Stimulated activated CD4-positive, alpha-beta T cell treated with anti-CD3 and anti-CD28 coated beads, Interleukin-15, amount 100 ng/mL, for 1 hour (primary cell): ENCODE measurements at regions not wholly inside any gene's neighbourhood (a gene's known extent, or its start where the extent isn't known, plus 50 kb on each side); places are given as distances from the start of the nearest gene placed in this dataset.

Experiments used
- DNase-seq, 2 donors: peaks; one replicate each; pipeline ENCODE4 v3.0.0-alpha.2; 2020; ENCODE audit warnings: low read depth in 1 of 2, low spot score in 1 of 2

DNA sequence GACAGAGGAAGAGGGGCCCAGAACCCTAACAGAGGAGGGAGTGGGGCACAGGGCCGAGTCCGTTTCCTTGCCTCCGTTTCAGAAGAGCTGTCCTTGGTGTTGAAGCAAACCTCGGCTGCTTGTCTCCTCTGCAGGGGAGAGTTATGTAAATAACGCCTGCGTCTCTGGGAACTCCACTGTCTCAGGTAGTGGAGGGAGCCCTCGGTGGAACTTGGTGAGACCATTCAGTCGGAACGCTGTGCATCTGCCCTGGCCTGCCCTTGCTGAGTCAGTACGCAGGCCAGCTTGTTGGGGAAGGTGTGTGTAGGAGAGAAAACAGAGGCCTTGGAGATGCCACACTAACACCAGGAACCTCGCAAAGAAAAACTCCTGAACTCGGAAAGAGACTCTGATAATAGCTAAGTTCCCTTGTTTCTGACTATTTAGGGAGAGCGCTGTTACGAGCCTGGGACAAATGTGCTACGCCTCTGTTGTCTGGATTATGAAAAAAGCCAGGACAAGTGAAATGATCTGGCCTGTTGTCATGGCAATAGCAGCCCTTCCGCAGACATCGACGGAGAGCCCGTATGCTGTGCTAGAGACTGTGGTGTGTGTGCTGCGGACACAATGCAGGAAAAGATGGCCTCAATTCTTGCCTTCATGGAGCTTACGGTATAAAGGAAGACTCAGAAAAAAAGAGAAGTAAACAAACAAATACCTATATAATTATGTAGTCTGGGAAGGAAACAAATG is 94.6 kb upstream of the AKT3 start:
- no peak for DNase-seq

DNA sequence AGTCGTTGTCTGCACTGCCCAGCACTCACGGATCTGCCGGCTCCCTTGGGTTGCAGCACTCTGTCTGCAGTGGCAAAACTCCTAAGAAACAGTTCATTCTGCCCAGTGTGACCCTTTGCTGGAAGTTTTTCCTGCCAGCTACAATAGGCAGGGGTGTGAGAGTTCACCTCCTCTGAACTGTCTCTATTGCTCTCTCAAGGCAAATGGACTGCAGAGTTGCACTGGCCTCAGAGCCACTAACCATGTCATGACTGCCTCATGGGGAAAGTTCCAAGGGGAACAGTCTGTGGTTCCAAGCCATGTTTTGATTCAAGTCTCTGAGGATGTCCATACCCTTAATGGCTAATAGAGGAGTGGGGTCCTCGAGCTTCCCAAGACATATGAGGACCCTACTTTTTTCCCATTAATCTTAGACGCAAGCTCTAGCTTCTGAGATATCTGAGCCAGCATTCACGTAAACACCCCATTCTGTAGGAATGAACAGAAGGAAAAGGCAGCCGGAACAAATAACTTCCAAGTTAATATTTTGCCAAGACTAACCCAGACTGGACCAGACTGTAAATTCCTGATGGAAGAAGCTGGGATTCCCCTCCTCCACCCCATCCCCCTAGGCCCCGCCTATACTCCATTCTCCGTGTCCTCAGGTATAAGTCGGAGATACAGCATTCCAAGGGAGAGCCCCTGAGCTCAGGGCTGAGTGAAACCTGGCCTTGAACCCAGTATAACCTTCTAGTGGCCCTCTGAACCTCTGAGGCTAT is 93.8 kb upstream of the AKT3 start:
- DNase-seq: no peak

DNA sequence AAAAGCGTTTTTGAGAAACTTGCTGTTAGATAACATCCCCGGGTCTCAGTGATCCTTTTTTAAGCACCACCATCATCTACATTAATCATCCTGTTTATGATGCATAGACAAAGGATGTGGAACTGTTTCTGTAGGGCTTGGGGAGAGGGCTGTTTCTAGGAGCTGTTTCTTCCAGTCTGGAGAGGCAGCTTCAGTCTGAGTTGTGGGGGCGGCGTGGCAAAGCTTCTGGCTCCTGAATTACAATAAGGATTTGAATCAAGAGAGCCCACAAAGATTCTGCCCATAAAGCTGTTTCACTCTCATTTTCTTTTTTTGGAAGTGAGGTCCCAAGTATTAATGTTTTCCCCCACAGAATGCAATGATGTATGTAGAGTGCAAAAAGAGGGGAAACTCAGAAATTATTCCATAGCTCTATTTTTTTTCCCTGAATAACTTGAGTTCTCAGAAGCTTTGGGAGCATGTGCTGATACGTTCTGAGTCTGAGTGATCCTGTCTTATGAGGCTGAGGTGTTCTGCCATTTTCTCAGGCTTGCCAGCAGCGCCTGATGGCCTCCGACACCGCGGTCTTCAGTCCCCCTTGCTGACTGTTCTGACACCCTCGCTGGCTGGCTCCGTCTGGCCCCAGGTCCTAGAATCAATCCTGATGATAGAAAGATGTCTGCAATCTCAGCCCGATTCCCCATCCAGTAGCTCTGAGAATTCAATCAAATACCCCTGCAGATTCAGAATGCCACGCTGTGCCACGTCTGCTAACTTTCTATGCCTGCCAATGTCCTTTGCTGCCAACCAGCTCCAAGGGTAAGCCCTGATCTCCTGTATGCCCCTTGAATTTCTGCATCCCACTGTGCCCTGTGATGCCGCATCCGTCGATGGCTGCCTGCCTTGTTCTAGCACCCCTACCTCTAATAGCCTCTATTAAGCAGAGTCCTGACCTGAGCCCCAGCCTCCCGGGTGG is 92.4 kb upstream of the AKT3 start:
- no peak for DNase-seq

DNA sequence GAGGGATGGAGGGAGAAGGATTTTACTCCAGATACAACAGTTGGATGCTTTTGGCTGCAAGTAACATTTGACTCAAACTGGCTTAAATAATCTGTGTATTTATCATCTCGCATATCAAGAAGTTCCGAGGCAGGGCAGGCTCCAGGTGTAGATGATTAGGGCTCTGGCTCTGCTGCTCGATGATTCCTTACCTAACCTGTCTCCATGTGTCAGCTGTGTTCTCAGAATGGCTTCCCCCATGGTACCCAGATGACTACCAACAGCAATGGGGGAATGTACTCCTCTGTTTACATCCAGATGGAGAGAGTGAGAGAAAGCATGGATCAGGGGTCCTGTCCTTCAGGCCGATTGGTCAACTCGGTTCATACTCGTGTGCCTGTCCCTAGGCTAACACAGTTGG is 90.4 kb upstream of the AKT3 start:
- no peak for DNase-seq

DNA sequence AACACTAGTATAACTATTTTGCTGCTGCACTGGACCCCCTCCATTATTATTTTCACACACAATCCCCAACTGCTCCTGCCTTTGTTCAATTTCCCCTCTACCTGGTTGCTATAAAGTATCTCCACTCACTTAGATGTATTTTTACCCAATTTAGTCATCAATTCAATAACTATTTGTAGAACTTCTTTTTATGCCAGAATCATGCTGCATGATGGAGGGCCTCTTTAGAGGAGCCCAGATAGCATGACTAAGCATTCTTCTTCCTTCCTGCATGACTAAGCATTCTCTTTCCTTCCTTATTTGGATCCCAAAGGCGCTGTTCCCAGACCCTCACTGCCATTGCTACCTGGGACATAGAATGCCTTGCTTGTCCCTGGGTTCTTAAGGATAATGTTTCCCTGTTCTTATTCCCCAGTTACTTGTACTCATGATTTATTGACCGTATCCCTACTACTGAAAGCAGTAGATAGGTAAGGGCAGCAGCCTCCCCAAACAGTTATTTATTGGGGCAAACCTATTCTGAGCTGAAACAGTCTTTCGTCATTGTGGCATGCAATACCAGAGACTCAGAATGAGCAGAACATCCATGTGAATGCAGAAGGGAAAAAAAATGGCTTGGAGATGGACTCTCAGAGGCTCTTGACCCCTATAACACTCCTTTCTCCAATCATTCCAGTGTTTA is 89.3 kb upstream of the AKT3 start:
- no peak for DNase-seq

DNA sequence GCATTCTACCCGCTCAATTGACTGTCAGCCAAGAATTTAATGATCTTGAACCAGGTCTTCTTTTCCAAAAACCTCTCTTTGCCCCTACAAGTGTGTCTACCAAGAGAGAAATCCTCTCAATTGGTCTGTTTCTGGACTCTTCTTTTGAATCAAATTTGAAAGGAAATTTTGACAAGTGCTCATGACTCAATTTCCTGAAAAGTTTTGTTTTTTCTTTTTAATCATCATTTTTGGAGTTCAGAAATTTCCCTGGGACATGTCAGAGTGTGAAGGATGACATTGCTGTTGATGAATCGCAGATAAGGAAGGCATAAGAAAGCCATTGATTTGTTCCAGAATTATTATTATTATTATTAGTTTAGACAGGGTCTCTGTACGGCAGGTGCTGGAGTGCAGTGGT is 88.2 kb upstream of the AKT3 start:
- DNase-seq: no peak

DNA sequence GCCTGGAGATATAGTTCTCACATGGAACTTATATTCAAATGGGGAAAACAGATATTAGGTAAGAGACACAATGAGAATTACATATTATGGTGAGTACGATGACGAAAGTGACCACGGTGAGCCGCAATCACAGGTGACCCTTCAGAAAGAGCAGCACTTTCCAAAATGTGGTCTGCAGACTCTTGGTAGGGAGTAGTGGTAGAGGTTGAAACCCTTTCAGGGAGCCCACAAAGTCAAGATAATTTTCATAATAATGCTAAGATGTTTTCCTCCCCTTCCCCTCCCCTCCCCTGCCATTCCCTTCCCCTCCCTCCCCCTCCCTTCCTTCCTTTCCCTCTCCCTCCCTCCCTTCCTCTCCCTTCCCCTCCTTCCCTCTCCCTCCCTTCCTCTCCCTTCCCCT is 83.5 kb upstream of the AKT3 start:
- DNase-seq: no peak

DNA sequence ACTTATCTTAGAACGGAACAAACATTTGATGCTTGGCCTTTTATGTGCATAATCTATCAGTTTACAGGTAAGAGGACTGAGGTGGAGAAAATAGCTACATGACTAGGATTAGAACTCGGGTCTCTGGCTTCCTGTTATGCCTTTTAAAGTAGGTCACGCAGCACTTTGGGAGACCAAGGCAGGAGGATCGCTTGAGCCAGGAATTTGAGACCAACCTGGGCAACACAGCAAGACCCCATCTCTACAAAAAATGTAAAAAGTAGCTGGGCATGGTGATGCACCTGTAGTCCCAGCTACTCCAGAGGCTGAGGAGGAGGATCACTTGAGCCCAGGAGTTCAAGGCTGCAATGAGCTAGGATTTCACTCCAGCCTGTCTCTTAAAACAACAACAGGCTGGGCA is 81.9 kb upstream of the AKT3 start:
- DNase-seq: no peak

DNA sequence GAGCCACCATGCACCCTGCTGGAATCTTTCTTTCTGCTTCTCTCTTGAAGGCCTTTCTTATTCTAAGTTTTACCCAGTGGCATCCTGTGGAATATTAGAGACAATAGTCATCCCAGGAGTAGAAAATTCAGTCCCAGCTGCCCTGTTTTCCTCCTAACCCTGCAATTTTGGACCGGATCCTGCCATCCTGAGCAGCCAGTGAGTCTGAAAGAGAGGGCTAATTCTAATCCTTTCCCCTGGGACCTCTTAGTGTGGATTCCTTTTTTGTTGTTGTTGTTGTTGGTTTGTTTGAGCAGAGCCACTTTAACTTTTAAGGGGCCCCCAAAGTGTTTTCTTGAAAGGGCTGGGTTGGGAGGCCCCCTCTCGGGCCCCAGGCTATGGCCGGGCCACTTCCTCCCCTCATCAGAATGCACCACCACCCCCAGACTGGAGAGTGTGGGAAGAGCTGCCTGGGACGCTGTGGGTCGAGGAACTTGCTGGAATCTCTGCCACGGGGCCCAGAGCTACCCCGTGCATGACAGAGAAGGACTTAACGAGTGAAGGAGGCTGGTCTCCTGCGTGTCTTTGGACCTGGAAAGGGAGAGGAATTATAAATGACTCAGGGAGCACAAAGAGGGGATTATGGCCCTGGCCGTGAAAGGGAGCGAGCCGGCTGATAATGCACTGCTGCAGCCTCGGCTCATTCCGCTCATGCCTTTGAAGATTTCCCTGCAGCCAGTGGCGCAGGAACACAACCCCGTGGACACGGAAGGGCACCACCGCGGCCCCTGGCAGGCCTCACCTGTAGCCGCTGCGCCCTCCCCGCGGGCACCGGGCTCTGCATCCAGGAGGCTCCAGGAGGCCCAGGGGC is 81.0 kb upstream of the AKT3 start:
- DNase-seq: no peak

DNA sequence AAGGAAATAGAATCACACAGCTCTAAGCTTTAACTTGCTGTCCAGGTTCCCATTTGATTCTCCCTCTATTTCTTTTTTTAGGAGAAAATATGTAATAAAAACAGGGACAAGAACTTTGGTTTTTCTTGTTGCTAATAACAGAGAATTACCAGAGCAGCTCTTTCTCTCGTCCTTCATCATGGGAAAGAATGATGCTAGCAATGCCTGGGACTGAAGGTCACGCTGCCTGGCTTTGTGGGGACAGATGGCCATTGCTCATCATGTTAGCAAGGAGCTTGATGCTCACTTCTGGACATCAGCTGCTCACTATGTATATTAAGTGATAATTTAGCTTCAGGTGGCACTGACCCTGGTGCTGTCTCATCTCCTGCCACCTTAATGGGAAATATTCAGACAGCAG is 77.3 kb upstream of the AKT3 start:
- DNase-seq: no peak

DNA sequence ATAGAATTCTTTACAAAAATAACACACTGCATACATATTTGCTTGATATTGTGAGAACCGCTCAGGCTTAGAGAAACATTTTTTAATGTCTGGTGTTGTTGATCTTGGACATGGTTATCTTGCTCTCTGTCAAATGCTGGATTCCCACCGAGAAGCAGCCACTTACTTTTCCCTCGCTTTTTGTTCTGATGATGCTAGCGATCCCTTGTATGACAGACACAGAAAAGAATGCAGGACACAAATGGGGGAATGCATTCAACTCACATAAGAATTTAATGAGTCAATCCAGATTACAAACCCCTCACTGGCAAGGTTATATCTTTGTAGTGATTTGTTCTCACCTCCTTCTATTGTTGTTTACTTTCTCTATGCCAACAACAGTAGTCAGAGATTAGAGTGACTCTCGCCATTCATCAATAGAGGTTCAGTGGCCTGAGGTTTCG is 76.8 kb upstream of the AKT3 start:
- no peak for DNase-seq

DNA sequence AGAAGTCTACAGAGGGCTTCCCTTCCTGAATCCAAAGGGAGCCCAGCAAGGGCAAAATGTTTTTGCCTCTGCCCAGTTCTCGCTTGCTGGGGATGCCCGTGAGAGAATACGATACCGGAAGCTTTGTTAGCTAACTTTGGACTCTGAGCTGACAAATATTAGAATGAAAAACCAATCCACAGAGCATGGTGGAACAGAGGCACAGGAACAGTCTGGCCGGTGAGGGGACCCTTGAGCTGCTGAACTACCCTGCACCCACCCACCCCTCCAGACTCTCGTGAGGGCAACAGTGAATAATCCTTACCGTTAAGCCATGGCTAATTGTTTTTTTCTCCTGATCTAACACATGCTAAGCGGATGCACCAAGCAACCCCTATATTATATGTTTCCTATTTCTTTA is 76.3 kb upstream of the AKT3 start:
- no peak for DNase-seq

DNA sequence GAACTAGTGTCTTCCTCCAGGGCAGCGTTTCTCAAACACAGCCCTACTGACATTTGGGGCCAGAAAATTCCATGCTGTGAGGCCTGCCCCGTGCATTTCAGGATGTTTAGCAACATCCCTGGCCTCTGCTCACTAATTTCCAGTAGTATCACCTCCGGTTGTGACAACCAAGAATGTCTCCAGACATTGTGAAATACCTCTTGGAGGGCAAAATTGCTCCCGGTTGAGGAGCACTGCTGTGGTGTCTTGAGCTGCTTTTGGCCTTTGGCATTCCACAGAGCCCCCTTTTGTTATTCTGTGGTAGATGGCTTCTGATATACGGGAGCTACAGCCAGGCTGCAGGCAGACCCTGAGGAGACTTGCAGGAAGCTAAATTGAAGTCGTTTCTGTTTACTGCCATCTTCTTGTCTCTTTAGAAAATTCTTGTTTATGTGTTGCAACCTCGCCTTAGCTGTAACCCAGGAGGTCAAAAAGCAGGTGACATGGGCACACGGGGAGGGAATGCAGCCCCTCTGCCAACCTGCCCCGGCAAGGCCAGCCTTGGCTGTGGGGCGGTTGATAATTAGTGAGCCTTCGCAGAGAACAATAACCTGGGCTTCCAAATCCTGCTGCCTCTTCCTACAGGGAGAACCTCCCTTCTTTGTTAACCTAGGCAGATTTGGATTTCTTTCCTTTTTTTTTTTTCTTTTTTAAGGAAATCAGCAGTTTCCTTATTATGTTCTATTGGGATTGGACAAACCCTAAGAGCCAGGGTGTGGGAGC is 74.7 kb upstream of the AKT3 start:
- DNase-seq: no peak

DNA sequence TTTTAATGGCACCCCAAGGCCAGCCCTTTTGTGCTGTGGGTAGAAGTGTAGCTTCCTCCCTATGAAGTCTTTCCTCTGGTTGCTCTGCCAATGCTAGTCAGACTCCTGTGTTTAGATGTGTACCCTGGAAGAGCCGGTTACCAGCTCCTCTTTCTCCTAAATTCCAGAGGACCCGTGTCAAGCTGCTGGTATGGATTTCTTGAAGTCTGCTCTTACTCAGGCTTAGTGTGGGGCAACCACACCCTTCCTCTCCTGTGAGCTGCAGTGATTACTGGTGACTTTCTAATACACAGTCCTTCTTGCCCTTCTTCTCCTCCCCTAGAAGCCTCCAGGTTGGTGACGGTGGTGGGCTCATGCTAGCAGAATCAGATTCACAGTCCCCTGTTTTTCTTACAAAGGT is 74.1 kb upstream of the AKT3 start:
- no peak for DNase-seq

DNA sequence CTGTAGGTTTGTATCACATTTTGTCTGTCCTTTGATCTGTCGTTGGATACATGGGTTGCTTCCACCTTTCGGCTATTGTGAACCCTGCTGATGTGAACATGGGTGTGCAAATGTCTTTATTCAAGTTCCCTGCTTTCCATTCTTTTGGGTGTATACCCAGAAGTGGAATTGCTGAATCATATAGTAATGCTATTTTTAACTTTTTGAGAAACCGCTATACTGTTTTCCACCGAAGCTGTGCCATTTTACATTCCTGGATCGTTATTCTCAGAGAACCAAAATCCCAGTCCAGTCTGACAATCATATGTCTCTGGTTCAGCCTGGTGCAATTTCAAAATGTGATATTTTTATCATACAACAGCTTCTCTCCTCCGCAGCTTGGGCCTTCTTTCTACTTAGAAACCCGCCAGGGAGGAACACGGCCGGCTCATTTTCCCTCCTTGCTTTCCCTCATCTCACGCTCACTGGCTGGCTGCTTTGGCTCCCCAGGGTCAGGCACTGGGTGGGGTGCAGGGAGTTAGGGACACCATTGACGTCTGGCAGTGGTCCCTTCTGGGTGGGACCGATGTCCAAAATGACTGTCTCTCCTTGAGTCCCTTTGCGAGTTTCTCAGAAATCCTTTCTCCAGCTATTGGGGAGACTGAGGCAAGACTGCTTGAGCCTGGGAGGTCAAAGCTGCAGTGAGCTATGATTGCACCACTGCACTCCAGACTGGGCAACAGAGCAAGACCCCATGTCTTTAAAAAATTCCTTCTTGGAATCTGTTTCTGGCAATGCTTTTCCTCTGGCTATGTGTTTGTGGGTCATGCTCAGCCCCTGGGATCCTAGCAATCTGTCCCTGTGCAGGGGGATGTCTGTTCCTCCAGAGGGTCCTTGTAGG is 73.5 kb upstream of the AKT3 start:
- no peak for DNase-seq

DNA sequence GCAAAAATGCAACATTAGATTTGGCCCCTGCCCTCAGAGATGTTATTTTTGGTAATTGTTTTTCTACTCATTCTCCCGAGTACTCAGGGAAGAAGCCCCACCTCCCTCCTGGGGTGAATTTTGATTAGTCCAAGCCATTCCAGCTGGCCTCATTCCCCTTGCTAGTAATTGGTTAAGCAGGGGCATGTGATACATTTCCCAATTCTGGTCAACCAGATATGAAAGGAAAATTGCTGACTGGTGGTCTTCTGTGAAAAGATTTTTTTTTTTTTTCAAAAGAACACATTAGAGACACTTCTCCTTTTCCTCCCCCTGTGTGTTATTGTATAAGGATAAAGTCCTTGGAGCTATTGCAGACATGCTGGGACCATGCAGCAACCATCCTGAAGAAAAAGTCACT is 71.1 kb upstream of the AKT3 start:
- no peak for DNase-seq

DNA sequence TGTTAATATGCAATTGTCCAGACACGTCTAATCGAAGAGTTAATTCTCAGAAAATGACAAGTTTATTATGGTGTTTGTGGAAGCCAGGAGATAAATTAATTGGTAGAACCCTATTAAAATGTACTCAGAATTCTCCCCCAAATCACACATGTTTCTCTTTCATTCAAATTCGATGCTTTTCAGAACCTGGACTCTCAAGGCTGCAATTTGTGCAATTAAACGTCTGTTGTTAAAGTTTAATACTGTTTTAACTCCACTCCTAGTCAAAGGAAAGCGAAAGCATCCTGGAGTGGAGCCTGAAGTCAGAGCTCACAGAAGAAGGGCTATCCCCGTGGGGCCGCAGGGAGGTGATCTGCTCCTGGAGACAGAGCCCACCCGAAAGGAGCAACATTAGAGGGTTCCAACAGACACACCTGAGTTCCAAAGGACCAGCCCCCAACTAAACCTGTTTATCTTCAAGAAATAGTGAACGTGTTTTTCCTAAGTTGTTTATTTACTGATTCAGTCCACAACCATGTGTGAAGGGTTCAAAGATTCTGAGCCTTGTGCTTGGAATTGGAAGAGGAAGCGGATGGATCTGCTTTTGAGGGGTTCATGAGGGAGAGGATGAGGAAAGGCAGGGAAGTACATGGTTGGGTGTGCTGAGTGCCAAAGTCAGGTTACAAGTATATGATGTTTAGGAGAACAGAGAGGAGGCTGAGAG is 68.0 kb upstream of the AKT3 start:
- DNase-seq: no peak
